ENCODE measurements at regions not wholly inside any gene's neighbourhood (a gene's known extent, or its start where the extent isn't known, plus 50 kb on each side); places are given as distances from the start of the nearest gene placed in this dataset.

- no peak overlapping the region for H3K4me2 ChIP-seq (ENCODE audit: insufficient read depth, low read length)
- FAIRE-seq (no peak), DNase-seq (ENCODE audit: extremely low read depth in 1 of 4, low spot score in 3 of 4) (no peak), ATAC-seq (no peak)
- H2AFZ ChIP-seq (ENCODE audit: low read depth, low read length) = no peak overlapping the region
- BruUV-seq (replicated peaks) = no TSS peak
- intact Hi-C loops (cut with micrococcal nuclease) = no loop called here
- H3K9me3 ChIP-seq (replicated peaks; ENCODE audit: control insufficient read depth, insufficient read depth, low read depth, low read length) = peaks cover 15% of the 10 kb centered on the region
- H3K9me1 ChIP-seq (ENCODE audit: control insufficient read depth, insufficient read depth, low read length) = no peaks in the 10 kb centered on the region
- no peaks in the 10 kb centered on the region for H3K79me2 ChIP-seq (ENCODE audit: control insufficient read depth, insufficient read depth, low read length)
- H3K36me3 ChIP-seq (ENCODE audit: control insufficient read depth, insufficient read depth, low read length) = no peaks in the 10 kb centered on the region
- H4K20me1 ChIP-seq (replicated peaks; ENCODE audit: control insufficient read depth, insufficient read depth, low read length) = no peaks in the 10 kb centered on the region
- in situ Hi-C loops (cut with MboI) = no loop called here
- H3K4me1 ChIP-seq (replicated peaks in 1 of 2; ENCODE audit: control insufficient read depth in 2 of 2, insufficient read depth in 2 of 2, low read length in 2 of 2) = no peaks in the 10 kb centered on the region; a peak in 1 of 5 replicates
- WGBS (ENCODE audit: insufficient coverage, low coverage, missing lambda C conversion rate) = 2% methylated on average over 4 of the region's 4 CpGs
- H3K9ac ChIP-seq (ENCODE audit: insufficient read depth in 1 of 2, low read depth in 2 of 2, low read length in 2 of 2) = no peak overlapping the region
- no peak overlapping the region for H3K27ac ChIP-seq (ENCODE audit: extremely low read depth, low read depth, low read length)
- ChIA-PET CTCF (ENCODE audit: low intra/inter-chr PET ratio) (interaction anchor here (0.6 kb wide), 1 partner anchor 54 kb away, joined by 5 read pairs; no protein-coding TSS in a partner anchor), POLR2A (interaction anchor here (0.7 kb wide), 1 partner anchor 1005 kb away, joined by 3 read pairs; no protein-coding TSS in a partner anchor)
- no peak for TF ChIP-seq HNRNPH1 (optimal IDR thresholded peaks at IDR 0.05; ENCODE audit: low read depth, low read length)
- TF ChIP-seq CREB5 (CRISPR knock-in tag; IDR thresholded peaks at IDR 0.05) = no peak
- TF ChIP-seq ZNF408 (CRISPR knock-in tag; IDR thresholded peaks at IDR 0.05; ENCODE audit: low read depth) = no peak
- TF ChIP-seq MED1 (CRISPR knock-in tag; IDR thresholded peaks at IDR 0.05; ENCODE audit: borderline replicate concordance) = no peak
- TF ChIP-seq ZNF830 (CRISPR knock-in tag; IDR thresholded peaks at IDR 0.05) = no peak
- no peak for TF ChIP-seq ZSCAN29 (IDR thresholded peaks at IDR 0.05)
- no peak for TF ChIP-seq CAMTA2 (CRISPR knock-in tag; conservative IDR thresholded peaks at IDR 0.05)
- no peak for TF ChIP-seq EGR1 (conservative IDR thresholded peaks at IDR 0.05)
- no peak for TF ChIP-seq RERE (CRISPR knock-in tag; IDR thresholded peaks at IDR 0.05; ENCODE audit: borderline replicate concordance)
- TF ChIP-seq GATA2 (CRISPR knock-in tag; IDR thresholded peaks at IDR 0.05) = no peak
- TF ChIP-seq ATF7 (IDR thresholded peaks at IDR 0.05) = no peak
- H3K27me3 ChIP-seq (ENCODE audit: control insufficient read depth in 2 of 2, insufficient read depth in 2 of 2, low read length in 2 of 2) = peaks cover 0 to 15% of the 10 kb centered on the region in 2 experiments; a peak in 1 of 5 replicates
- H3K4me3 ChIP-seq = no peak overlapping the region
Observed at GRCh38 chr1:45259053-45259452, 52.6 kb upstream of the ZSWIM5 start.

All from K562 (cell line).